ENCODE measurements at regions not wholly inside any gene's neighbourhood (a gene's known extent, or its start where the extent isn't known, plus 50 kb on each side); places are given as distances from the start of the nearest gene placed in this dataset.

DNA sequence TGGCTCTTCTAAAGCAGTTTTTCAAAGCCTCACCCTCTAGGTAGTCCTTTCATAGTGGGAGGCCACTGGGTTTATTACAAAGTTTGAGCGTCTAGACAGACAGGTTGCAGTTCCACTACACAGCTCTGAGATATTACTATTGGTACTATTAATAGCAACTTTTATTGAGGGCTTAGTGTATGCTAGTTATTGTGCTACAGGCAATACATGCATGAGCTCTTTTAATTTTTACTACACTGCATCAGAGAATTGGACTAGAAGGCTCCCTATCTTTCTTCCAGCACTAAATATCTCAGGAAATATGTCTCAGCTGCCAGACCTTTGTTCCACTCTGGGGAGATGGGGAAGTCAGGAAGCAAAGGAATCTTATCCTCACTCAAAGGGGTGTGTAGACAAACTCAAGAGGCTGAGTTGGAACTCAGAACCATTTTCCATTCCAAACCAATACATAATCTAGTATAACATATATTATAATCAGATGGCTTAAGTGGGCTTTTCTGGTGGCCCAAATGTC is 161.8 kb upstream of the SLC38A2 start:
- Histone ChIP-seq H3K4me1 (ENCODE audit: control insufficient read depth in 5 of 5, insufficient read depth in 5 of 5, low read length in 5 of 5) (peaks cover 0 to 18% (median 1%) of the 10 kb centered on the region in 5 donors), H3K27me3 (ENCODE audit: control insufficient read depth in 3 of 3, insufficient read depth in 3 of 3, low read length in 2 of 3) (no peaks in the 10 kb centered on the region), H3K27ac (ENCODE audit: low read depth in 1 of 2, low read length in 1 of 2) (no peak overlapping the region), H3K36me3 (ENCODE audit: control insufficient read depth in 4 of 4, insufficient read depth in 4 of 4, low read length in 4 of 4) (no peaks in the 10 kb centered on the region), H3K4me3 (no peak overlapping the region), H3K9ac (ENCODE audit: insufficient read depth in 1 of 2, low read length in 2 of 2) (no peak overlapping the region), H3K9me3 (ENCODE audit: control insufficient read depth in 4 of 4, insufficient read depth in 3 of 4, low read length in 3 of 4) (peaks cover 0 to 7% (median 0%) of the 10 kb centered on the region in 4 donors)
- 74 to 94% methylated on average over 1 of the region's 1 CpG for WGBS, 2 donors
- ATAC-seq (ENCODE audit: insufficient read depth, low FRiP score) = no peak
- DNase-seq = no peak
- TF ChIP-seq, protein P1, sequence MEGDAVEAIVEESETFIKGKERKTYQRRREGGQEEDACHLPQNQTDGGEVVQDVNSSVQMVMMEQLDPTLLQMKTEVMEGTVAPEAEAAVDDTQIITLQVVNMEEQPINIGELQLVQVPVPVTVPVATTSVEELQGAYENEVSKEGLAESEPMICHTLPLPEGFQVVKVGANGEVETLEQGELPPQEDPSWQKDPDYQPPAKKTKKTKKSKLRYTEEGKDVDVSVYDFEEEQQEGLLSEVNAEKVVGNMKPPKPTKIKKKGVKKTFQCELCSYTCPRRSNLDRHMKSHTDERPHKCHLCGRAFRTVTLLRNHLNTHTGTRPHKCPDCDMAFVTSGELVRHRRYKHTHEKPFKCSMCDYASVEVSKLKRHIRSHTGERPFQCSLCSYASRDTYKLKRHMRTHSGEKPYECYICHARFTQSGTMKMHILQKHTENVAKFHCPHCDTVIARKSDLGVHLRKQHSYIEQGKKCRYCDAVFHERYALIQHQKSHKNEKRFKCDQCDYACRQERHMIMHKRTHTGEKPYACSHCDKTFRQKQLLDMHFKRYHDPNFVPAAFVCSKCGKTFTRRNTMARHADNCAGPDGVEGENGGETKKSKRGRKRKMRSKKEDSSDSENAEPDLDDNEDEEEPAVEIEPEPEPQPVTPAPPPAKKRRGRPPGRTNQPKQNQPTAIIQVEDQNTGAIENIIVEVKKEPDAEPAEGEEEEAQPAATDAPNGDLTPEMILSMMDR (IDR thresholded peaks at IDR 0.05; ENCODE audit: control extremely low read depth, extremely low read depth) = no peak

DNA sequence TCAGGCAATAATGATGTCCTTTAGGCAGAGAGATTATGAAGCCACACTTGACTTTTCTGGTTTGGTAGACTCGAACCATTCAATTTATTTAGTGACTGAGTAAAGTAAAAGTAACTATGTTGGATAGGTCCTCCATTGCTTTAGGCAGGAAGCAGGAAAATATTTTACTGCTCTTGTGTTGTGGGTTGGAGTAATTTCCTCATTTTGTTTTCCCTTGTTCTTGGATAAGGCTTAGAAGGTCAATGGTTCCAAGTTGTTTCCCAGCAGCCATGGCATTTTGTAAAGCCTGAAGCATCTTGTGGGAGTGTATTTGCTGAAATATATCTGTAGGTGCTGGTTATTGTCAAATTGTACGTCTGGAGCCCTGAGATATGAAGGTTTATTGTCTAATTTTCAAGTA is 161.2 kb upstream of the SLC38A2 start:
- no peaks in the 10 kb centered on the region for H3K36me3 ChIP-seq (ENCODE audit: control insufficient read depth in 4 of 4, insufficient read depth in 4 of 4, low read length in 4 of 4)
- TF ChIP-seq, protein P1 (IDR thresholded peaks at IDR 0.05; ENCODE audit: control extremely low read depth, extremely low read depth) = no peak
- WGBS, 2 donors = 77 to 88% methylated on average over 2 of the region's 2 CpGs
- DNase-seq (no peak), ATAC-seq (ENCODE audit: insufficient read depth, low FRiP score) (no peak)
- H3K27ac ChIP-seq (ENCODE audit: low read depth in 1 of 2, low read length in 1 of 2) = no peak overlapping the region
- no peaks in the 10 kb centered on the region for H3K27me3 ChIP-seq (ENCODE audit: control insufficient read depth in 3 of 3, insufficient read depth in 3 of 3, low read length in 2 of 3)
- peaks cover 0 to 18% (median 1%) of the 10 kb centered on the region in 5 donors for H3K4me1 ChIP-seq (ENCODE audit: control insufficient read depth in 5 of 5, insufficient read depth in 5 of 5, low read length in 5 of 5)
- H3K9me3 ChIP-seq (ENCODE audit: control insufficient read depth in 4 of 4, insufficient read depth in 3 of 4, low read length in 3 of 4) = peaks cover 0 to 7% (median 1%) of the 10 kb centered on the region in 4 donors
- H3K9ac ChIP-seq (ENCODE audit: insufficient read depth in 1 of 2, low read length in 2 of 2) = no peak overlapping the region
- H3K4me3 ChIP-seq = no peak overlapping the region

DNA sequence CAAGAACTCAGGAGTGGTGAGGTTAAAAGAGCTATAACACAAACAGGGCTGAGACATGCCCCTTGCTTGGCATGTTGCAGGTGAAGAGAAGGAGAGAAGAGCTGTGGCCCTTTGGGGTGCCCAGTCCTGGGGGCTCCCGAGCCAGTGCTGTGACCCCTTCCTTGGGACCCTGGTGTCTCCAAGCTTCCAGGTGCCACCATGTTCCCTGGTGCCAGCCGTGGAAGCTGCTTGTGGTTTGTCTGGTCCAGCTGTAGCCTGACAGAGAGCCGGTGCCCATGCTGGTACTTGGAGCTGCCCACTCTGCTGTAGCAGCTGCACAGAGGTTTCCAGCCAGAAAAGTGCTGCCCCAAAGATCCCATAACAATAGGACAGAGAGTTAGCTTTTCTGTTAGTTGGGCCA is 159.2 kb upstream of the SLC38A2 start:
- H3K27ac ChIP-seq (ENCODE audit: low read depth in 1 of 2, low read length in 1 of 2) = no peak overlapping the region
- no peak overlapping the region for H3K4me3 ChIP-seq
- DNase-seq (no peak), ATAC-seq (ENCODE audit: insufficient read depth, low FRiP score) (no peak)
- H3K4me1 ChIP-seq (ENCODE audit: control insufficient read depth in 5 of 5, insufficient read depth in 5 of 5, low read length in 5 of 5) = peaks cover 0 to 18% (median 1%) of the 10 kb centered on the region in 5 donors
- H3K9ac ChIP-seq (ENCODE audit: insufficient read depth in 1 of 2, low read length in 2 of 2) = no peak overlapping the region
- TF ChIP-seq, protein P1 (IDR thresholded peaks at IDR 0.05; ENCODE audit: control extremely low read depth, extremely low read depth) = no peak
- 96 to 98% methylated on average over 3 of the region's 3 CpGs for WGBS, 2 donors
- H3K36me3 ChIP-seq (ENCODE audit: control insufficient read depth in 4 of 4, insufficient read depth in 4 of 4, low read length in 4 of 4) = no peaks in the 10 kb centered on the region
- peaks cover 0 to 7% (median 1%) of the 10 kb centered on the region in 4 donors for H3K9me3 ChIP-seq (ENCODE audit: control insufficient read depth in 4 of 4, insufficient read depth in 3 of 4, low read length in 3 of 4)
- no peaks in the 10 kb centered on the region for H3K27me3 ChIP-seq (ENCODE audit: control insufficient read depth in 3 of 3, insufficient read depth in 3 of 3, low read length in 2 of 3)
